ENCODE measurements at regions not wholly inside any gene's neighbourhood (a gene's known extent, or its start where the extent isn't known, plus 50 kb on each side); places are given as distances from the start of the nearest gene placed in this dataset.

GRCh38 chr14:82441270-82441669 lies 907.6 kb upstream of the SEL1L start:
- TF ChIP-seq POLR2AphosphoS5 (IDR thresholded peaks at IDR 0.05; ENCODE audit: low read depth, low read length) (no peak), POLR2A (IDR thresholded peaks at IDR 0.05; ENCODE audit: low read depth, low read length) (no peak)
